ENCODE measurements at regions not wholly inside any gene's neighbourhood (a gene's known extent, or its start where the extent isn't known, plus 50 kb on each side); places are given as distances from the start of the nearest gene placed in this dataset.
"Not testable (repeated sequence)": the region's sequence is repeated elsewhere in the genome, so short reads cannot be mapped to it uniquely, and the experiment has no call there.

GRCh38 chr10:30730306-30730705 lies 100.8 kb upstream of the LYZL2 start:
- DNase-seq, result no peak

GRCh38 chr10:30728766-30729165 lies 99.2 kb upstream of the LYZL2 start:
- no peak for DNase-seq

- no peak for DNase-seq
Measured at GRCh38 chr10:30728127-30728526, 98.6 kb upstream of the LYZL2 start.

- no peak for DNase-seq
Measured at GRCh38 chr10:30727524-30727923, 98.0 kb upstream of the LYZL2 start.

GRCh38 chr10:30726783-30727414 lies 97.3 kb upstream of the LYZL2 start:
- DNase-seq, result peak; percentile 82

- DNase-seq, result no peak
Measured at GRCh38 chr10:30725661-30726060, 96.1 kb upstream of the LYZL2 start.

- DNase-seq, result no peak
Measured at GRCh38 chr10:30724296-30724695, 94.7 kb upstream of the LYZL2 start.

- no peak for DNase-seq
Measured at GRCh38 chr10:30722956-30723620, 93.5 kb upstream of the LYZL2 start.

GRCh38 chr10:30719832-30720231 lies 90.3 kb upstream of the LYZL2 start:
- no peak for DNase-seq

- no peak for DNase-seq
Measured at GRCh38 chr10:30709700-30710358, 80.3 kb upstream of the LYZL2 start.

GRCh38 chr10:30709229-30709628 lies 79.7 kb upstream of the LYZL2 start:
- DNase-seq, result no peak

GRCh38 chr10:30708234-30708633 lies 78.7 kb upstream of the LYZL2 start:
- DNase-seq, result no peak

GRCh38 chr10:30706189-30706588 lies 76.6 kb upstream of the LYZL2 start:
- not testable (repeated sequence) for DNase-seq

- no peak for DNase-seq
Measured at GRCh38 chr10:30705625-30706149, 76.1 kb upstream of the LYZL2 start.

GRCh38 chr10:30705101-30705624 lies 75.6 kb upstream of the LYZL2 start:
- no peak for DNase-seq

GRCh38 chr10:30704601-30705100 lies 75.1 kb upstream of the LYZL2 start:
- not testable (repeated sequence) for DNase-seq

- DNase-seq, result no peak
Measured at GRCh38 chr10:30704026-30704600, 74.6 kb upstream of the LYZL2 start.

- not testable (repeated sequence) for DNase-seq
Measured at GRCh38 chr10:30703446-30703845, 73.9 kb upstream of the LYZL2 start.

GRCh38 chr10:30702860-30703259 lies 73.3 kb upstream of the LYZL2 start:
- DNase-seq, result no peak

- peak; percentile 59 for DNase-seq
Measured at GRCh38 chr10:30701451-30702173, 72.1 kb upstream of the LYZL2 start.

- DNase-seq, result no peak
Measured at GRCh38 chr10:30697806-30698205, 68.3 kb upstream of the LYZL2 start.

- DNase-seq, result not testable (repeated sequence)
Measured at GRCh38 chr10:30697221-30697620, 67.7 kb upstream of the LYZL2 start.
